ENCODE measurements at regions not wholly inside any gene's neighbourhood (a gene's known extent, or its start where the extent isn't known, plus 50 kb on each side); places are given as distances from the start of the nearest gene placed in this dataset.

DNA sequence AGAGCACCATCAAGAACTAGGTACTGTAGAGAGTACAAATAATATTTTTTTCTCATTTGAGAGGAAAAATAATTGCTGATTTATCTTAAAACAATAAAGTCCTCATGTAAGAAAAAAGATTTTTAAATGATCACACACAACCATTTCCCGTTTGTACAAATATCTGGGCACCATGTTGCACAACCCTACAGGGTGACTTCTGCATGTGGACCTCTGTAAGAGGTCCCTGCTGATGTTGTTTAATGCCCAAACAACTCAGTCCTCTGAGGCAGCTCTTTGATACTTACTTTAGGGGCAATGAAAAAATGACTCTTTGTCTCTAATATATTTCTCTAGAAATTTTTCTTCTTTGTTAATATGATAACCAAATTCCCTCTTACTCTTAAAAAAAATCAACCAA, 168.1 kb upstream of the SATB1 start:
- CTCF ChIA-PET = no interaction called here
- Histone ChIP-seq H3K27ac (ENCODE audit: low read depth, low read length, poor library complexity, severe bottlenecking) (no peak overlapping the region), H3K4me3 (ENCODE audit: low read depth, low read length, poor library complexity, severe bottlenecking) (no peak overlapping the region), H3K4me1 (ENCODE audit: insufficient read depth, low read length, poor library complexity, severe bottlenecking) (no peaks in the 10 kb centered on the region), H3K36me3 (ENCODE audit: insufficient read depth, low read length, poor library complexity, severe bottlenecking) (no peaks in the 10 kb centered on the region), H3K9me3 (ENCODE audit: low read depth, low read length, poor library complexity, severe bottlenecking) (no peaks in the 10 kb centered on the region), H3K27me3 (replicated peaks; ENCODE audit: insufficient read depth, low read depth, low read length, poor library complexity) (no peaks in the 10 kb centered on the region)
- no TSS peak for BruUV-seq (replicated peaks)
- no peak for TF ChIP-seq EZH2 (IDR thresholded peaks at IDR 0.05; ENCODE audit: borderline replicate concordance, low read depth, low read length, poor library complexity, severe bottlenecking)
- TF ChIP-seq, protein P1, sequence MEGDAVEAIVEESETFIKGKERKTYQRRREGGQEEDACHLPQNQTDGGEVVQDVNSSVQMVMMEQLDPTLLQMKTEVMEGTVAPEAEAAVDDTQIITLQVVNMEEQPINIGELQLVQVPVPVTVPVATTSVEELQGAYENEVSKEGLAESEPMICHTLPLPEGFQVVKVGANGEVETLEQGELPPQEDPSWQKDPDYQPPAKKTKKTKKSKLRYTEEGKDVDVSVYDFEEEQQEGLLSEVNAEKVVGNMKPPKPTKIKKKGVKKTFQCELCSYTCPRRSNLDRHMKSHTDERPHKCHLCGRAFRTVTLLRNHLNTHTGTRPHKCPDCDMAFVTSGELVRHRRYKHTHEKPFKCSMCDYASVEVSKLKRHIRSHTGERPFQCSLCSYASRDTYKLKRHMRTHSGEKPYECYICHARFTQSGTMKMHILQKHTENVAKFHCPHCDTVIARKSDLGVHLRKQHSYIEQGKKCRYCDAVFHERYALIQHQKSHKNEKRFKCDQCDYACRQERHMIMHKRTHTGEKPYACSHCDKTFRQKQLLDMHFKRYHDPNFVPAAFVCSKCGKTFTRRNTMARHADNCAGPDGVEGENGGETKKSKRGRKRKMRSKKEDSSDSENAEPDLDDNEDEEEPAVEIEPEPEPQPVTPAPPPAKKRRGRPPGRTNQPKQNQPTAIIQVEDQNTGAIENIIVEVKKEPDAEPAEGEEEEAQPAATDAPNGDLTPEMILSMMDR (conservative IDR thresholded peaks at IDR 0.05; ENCODE audit: low read depth, low read length) = no peak
- POLR2A ChIA-PET (ENCODE audit: low non-redundant PET) = no interaction called here
- intact Hi-C loops (cut with micrococcal nuclease; ENCODE audit: unreplicated experiment) = no loop called here
- DNase-seq (ENCODE audit: low spot score) = no peak

DNA sequence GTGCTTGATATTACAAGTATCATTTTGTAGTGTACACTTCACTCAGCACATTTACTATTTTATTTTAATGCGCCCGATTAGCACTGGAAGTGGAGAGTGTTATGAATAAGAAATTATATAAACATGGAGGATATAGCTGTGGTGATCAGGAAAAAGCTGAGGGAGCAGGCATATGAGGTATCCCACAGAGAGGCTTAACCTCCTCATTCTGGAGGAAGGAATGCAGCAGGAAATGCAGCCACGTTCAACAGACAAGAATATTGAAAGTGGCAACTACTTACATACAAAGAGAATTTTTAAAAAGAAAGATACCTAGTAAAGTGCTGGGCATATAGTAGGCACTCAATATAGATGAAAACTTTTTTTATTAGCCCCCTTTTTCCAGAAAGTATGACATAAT, 166.0 kb upstream of the SATB1 start:
- TF ChIP-seq, protein P1 (conservative IDR thresholded peaks at IDR 0.05; ENCODE audit: low read depth, low read length) = no peak
- no peak for TF ChIP-seq EZH2 (IDR thresholded peaks at IDR 0.05; ENCODE audit: borderline replicate concordance, low read depth, low read length, poor library complexity, severe bottlenecking)
- POLR2A ChIA-PET (ENCODE audit: low non-redundant PET) = no interaction called here
- intact Hi-C loops (cut with micrococcal nuclease; ENCODE audit: unreplicated experiment) = no loop called here

DNA sequence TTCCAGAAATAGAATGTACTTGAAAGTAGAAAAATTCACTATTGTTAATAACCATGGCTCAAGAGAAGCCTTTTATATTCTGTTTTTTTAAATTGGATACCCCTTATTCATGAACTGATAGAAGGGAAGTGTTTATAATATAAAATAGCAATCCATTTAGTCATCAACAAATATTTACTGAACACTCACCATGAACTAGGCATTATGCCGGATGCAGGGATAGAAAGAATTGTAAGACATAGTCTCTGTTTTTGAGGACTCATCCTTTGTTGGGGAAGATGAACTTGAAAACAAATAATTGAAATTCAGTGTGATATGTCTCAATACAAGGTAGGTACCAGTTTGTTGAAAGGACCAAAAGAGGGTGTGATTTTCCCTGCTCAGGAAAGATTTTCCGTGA, 160.9 kb upstream of the SATB1 start:
- intact Hi-C loops (cut with micrococcal nuclease; ENCODE audit: unreplicated experiment) = no loop called here
- BruUV-seq (replicated peaks) = no TSS peak
- CTCF ChIA-PET = no interaction called here
- H3K4me1 ChIP-seq (ENCODE audit: insufficient read depth, low read length, poor library complexity, severe bottlenecking) = no peaks in the 10 kb centered on the region
- no peak overlapping the region for H3K4me3 ChIP-seq (ENCODE audit: low read depth, low read length, poor library complexity, severe bottlenecking)
- no peaks in the 10 kb centered on the region for H3K9me3 ChIP-seq (ENCODE audit: low read depth, low read length, poor library complexity, severe bottlenecking)
- POLR2A ChIA-PET (ENCODE audit: low non-redundant PET) = no interaction called here
- DNase-seq (ENCODE audit: low spot score) = no peak
- TF ChIP-seq EZH2 (IDR thresholded peaks at IDR 0.05; ENCODE audit: borderline replicate concordance, low read depth, low read length, poor library complexity, severe bottlenecking) = no peak
- TF ChIP-seq, protein P1 (conservative IDR thresholded peaks at IDR 0.05; ENCODE audit: low read depth, low read length) = no peak
- H3K27me3 ChIP-seq (replicated peaks; ENCODE audit: insufficient read depth, low read depth, low read length, poor library complexity) = no peaks in the 10 kb centered on the region
- no peaks in the 10 kb centered on the region for H3K36me3 ChIP-seq (ENCODE audit: insufficient read depth, low read length, poor library complexity, severe bottlenecking)
- H3K27ac ChIP-seq (ENCODE audit: low read depth, low read length, poor library complexity, severe bottlenecking) = no peak overlapping the region

More for the DNA sequence above, 166.0 kb upstream of the SATB1 start:
- no peaks in the 10 kb centered on the region for H3K4me1 ChIP-seq (ENCODE audit: insufficient read depth, low read length, poor library complexity, severe bottlenecking)
- H3K9me3 ChIP-seq (ENCODE audit: low read depth, low read length, poor library complexity, severe bottlenecking) = no peaks in the 10 kb centered on the region
- no TSS peak for BruUV-seq (replicated peaks)
- H3K27ac ChIP-seq (ENCODE audit: low read depth, low read length, poor library complexity, severe bottlenecking) = no peak overlapping the region
- CTCF ChIA-PET = no interaction called here
- H3K36me3 ChIP-seq (ENCODE audit: insufficient read depth, low read length, poor library complexity, severe bottlenecking) = no peaks in the 10 kb centered on the region
- no peak for DNase-seq (ENCODE audit: low spot score)
- H3K27me3 ChIP-seq (replicated peaks; ENCODE audit: insufficient read depth, low read depth, low read length, poor library complexity) = no peaks in the 10 kb centered on the region
- H3K4me3 ChIP-seq (ENCODE audit: low read depth, low read length, poor library complexity, severe bottlenecking) = no peak overlapping the region
